ENCODE measurements at regions not wholly inside any gene's neighbourhood (a gene's known extent, or its start where the extent isn't known, plus 50 kb on each side); places are given as distances from the start of the nearest gene placed in this dataset.

DNA sequence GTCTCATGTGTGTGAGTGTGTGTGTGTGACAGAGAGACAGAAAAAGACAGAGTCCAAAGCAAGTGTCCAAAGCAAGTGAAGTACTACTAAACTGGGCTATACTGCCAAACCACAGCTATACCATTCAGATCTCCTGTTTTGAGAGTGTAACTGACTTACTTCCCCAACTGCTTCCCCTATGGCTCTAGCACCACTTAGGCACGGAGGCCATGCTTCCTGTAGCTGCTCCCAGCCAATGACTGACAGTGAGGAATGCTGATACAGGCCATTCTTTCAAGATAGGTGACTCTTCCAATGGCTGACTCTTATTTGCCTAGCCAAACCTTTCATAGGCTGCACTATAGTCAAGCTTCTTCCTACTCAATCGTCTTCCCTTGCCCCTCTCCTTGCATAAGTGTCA is 393.2 kb downstream of the BCAT1 start:
- in situ Hi-C loops (cut with MboI; ENCODE audit: low pct_unique_long_range_greater_than_20kb, low sequenced_read_pairs, unreplicated experiment): no loop called here
- TF ChIP-seq, protein P1, sequence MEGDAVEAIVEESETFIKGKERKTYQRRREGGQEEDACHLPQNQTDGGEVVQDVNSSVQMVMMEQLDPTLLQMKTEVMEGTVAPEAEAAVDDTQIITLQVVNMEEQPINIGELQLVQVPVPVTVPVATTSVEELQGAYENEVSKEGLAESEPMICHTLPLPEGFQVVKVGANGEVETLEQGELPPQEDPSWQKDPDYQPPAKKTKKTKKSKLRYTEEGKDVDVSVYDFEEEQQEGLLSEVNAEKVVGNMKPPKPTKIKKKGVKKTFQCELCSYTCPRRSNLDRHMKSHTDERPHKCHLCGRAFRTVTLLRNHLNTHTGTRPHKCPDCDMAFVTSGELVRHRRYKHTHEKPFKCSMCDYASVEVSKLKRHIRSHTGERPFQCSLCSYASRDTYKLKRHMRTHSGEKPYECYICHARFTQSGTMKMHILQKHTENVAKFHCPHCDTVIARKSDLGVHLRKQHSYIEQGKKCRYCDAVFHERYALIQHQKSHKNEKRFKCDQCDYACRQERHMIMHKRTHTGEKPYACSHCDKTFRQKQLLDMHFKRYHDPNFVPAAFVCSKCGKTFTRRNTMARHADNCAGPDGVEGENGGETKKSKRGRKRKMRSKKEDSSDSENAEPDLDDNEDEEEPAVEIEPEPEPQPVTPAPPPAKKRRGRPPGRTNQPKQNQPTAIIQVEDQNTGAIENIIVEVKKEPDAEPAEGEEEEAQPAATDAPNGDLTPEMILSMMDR (IDR thresholded peaks at IDR 0.05; ENCODE audit: extremely low read depth, insufficient read depth, missing control alignments): no peak
- no peak for DNase-seq (ENCODE audit: low spot score)

GRCh38 chr12:24554612-24555295 is 394.1 kb downstream of the BCAT1 start:
- TF ChIP-seq, protein P1 (IDR thresholded peaks at IDR 0.05; ENCODE audit: extremely low read depth, insufficient read depth, missing control alignments): no peak
- in situ Hi-C loops (cut with MboI; ENCODE audit: low pct_unique_long_range_greater_than_20kb, low sequenced_read_pairs, unreplicated experiment): no loop called here
- DNase-seq (ENCODE audit: low spot score): no peak

DNA sequence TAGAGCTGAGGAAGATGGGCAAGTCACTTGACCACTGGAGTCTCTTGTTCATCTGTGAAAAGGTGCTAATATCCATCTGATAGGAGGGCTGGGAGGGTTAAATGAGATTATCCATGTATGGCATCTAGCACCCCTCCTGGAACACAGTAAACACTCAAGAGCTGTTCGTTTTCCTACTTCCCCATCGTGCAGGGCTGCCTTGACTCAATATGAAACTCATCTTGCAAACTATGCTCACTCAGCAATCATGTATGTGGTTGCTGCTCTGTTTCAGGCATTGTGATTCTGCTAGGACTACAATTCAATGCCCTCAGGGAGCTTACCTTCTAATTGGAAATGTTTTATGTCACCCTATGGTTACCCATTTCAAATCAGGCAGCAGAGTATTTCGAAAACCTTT is 395.6 kb downstream of the BCAT1 start:
- DNase-seq (ENCODE audit: low spot score): no peak
- TF ChIP-seq, protein P1 (IDR thresholded peaks at IDR 0.05; ENCODE audit: extremely low read depth, insufficient read depth, missing control alignments): no peak

DNA sequence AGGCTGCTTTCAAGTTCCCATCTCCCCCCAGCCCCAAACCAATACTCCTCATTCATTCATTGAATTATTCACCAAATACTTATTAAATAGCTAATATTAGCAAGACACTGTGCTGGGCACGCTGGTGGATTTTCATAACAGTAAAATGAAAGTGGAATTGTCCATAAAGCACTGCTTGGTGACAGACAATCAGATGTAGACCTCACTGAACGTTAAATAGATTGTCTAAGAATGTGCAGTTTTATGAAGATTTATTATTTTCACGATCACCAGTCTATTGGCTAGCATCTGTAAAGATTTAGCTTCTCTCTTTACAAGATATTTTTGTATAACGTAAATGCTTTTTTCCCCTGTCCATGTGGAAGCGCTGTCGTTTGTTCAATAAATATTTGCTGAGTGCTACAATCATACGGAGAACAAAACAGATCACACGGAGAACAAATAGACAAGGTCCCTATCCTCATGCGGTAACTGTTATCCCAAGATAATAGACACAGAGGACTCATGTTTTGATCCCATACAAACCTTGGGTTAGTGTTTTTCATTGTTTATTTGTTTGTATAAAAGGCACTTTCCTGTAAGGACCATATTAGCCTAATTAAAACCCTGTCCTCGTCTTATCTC is 397.6 kb downstream of the BCAT1 start:
- no peak for DNase-seq (ENCODE audit: low spot score)
- TF ChIP-seq, protein P1 (IDR thresholded peaks at IDR 0.05; ENCODE audit: extremely low read depth, insufficient read depth, missing control alignments): no peak
- in situ Hi-C loops (cut with MboI; ENCODE audit: low pct_unique_long_range_greater_than_20kb, low sequenced_read_pairs, unreplicated experiment): no loop called here

More for the DNA sequence above, 395.6 kb downstream of the BCAT1 start:
- in situ Hi-C loops (cut with MboI; ENCODE audit: low pct_unique_long_range_greater_than_20kb, low sequenced_read_pairs, unreplicated experiment): no loop called here

DNA sequence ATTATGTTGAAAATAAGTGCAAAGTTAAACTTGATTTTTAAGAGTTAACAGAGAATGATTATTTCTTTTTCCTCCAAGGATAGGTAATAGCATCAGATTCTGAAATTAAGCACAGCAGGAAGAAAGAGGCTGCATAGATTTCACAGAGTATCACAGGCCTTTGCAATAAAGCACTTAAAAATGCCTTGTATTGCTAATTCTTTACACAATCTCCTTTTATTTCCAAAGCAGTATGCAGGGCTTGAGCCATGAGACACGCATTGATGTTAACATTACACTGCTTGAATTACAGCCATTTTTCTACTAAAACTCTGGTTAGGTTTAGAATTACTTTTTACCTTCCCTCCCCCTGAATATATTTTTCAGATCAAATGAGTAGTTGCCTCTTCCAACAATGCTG is 398.3 kb downstream of the BCAT1 start:
- in situ Hi-C loops (cut with MboI; ENCODE audit: low pct_unique_long_range_greater_than_20kb, low sequenced_read_pairs, unreplicated experiment): no loop called here
- no peak for DNase-seq (ENCODE audit: low spot score)
- TF ChIP-seq, protein P1 (IDR thresholded peaks at IDR 0.05; ENCODE audit: extremely low read depth, insufficient read depth, missing control alignments): no peak

DNA sequence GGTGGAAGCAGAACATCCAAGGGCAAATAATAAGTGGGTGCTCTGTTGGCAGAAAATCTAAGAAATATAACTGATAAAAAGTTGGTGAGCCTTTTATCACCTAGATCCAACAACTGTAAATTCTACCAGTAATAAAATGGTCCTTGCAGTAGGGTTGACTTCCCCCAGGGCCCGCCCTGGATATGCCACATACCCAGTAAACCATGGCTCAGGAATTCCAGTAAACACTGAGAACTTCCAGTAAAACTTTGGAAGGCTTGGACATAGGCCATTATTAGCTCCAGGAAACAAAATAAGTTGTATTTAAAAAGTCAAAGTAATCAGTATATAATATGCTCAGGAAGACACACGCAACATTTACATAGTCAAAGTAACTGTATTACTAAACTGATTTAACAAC is 402.2 kb downstream of the BCAT1 start:
- in situ Hi-C loops (cut with MboI; ENCODE audit: low pct_unique_long_range_greater_than_20kb, low sequenced_read_pairs, unreplicated experiment): no loop called here
- TF ChIP-seq, protein P1 (IDR thresholded peaks at IDR 0.05; ENCODE audit: extremely low read depth, insufficient read depth, missing control alignments): no peak
- DNase-seq (ENCODE audit: low spot score): no peak

Data from GM13977 (cell line).